ENCODE measurements at regions not wholly inside any gene's neighbourhood (a gene's known extent, or its start where the extent isn't known, plus 50 kb on each side); places are given as distances from the start of the nearest gene placed in this dataset.

DNA sequence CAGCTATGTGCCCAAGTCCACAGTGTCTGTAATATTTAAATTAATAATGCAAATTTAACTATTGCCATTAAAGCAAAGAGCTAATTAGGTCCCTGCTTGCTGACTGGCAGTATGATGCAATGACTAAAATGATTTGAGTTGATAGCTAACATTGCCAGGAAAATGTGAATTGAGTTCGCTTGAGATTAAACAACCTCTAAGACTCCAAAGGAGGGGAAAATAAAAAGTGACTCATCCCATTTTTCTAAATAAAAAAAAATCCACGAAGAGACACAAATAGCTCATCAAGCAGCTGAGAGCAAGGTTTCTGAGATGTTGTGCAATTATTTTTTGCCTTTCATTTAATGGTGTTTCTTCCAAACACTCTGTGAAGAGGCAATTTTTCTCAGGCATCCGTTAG lies 413.0 kb downstream of the MTX2 start:
- TF ChIP-seq GATA2 (IDR thresholded peaks at IDR 0.05; ENCODE audit: low read depth, low read length), result no peak
- no peak for TF ChIP-seq GATA3 (IDR thresholded peaks at IDR 0.05; ENCODE audit: low read depth, low read length)

DNA sequence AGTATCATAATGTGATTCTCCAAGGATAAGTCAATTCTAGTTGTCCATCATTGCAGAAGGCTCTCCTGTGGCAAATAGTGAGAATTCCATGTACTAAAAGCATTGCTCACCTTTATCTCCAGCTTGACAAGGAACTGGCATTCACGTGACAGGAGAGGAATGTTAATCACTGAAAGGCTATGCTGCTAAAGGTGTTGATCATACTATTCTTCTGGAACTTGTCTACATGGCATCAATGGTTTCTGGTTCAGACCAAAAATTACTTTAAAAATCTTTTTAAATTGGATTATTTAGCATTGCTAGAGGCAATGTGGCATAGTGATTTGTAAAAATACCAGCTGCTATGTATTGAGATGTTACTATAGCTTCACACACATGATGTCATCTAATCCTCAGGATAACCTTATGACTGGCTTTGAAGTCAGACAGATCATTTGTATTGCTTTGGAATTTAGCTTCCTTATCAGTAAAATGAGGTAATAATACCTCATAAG lies 414.4 kb downstream of the MTX2 start:
- TF ChIP-seq GATA3 (IDR thresholded peaks at IDR 0.05; ENCODE audit: low read depth, low read length) (no peak), GATA2 (IDR thresholded peaks at IDR 0.05; ENCODE audit: low read depth, low read length) (no peak)

DNA sequence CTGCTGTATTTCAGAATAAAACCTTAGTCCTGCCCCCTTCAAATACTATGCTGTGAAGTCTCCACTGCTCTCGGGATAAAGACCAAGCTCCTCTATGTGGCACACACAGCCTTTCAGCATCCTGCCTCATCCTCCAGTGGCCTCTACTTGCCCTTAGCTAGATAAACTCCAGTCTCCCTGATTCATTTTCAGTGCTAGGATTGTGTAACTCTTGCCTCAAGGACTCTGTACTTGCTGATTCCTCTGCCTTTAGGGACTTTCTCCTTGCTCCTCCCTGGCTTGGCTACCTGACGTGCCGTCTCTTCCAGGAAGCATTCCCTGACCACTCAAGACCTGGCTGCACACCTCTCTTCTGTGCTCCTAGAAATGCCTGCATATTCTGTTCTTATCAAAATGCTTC lies 416.7 kb downstream of the MTX2 start:
- TF ChIP-seq GATA2 (IDR thresholded peaks at IDR 0.05; ENCODE audit: low read depth, low read length) (no peak), GATA3 (IDR thresholded peaks at IDR 0.05; ENCODE audit: low read depth, low read length) (no peak)

DNA sequence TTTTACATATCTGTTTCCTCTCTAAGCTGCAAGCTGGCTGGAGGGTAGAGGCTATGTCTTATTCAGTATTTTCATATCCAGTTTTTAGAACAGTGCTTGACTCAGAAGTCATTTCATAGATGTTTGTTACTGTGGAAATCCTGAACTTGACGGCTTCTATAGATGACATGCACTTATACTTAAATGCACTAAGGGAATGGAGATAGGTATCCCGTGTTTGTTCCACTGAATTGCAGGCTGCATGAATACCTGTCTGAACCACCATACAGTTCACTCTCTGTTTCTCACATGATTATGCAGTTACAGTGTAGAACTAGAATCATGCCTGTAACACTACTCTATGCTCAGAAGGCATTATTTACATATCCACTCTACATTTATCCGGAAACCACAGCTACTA lies 417.1 kb downstream of the MTX2 start:
- TF ChIP-seq GATA2 (IDR thresholded peaks at IDR 0.05; ENCODE audit: low read depth, low read length) (no peak), GATA3 (IDR thresholded peaks at IDR 0.05; ENCODE audit: low read depth, low read length) (no peak)

DNA sequence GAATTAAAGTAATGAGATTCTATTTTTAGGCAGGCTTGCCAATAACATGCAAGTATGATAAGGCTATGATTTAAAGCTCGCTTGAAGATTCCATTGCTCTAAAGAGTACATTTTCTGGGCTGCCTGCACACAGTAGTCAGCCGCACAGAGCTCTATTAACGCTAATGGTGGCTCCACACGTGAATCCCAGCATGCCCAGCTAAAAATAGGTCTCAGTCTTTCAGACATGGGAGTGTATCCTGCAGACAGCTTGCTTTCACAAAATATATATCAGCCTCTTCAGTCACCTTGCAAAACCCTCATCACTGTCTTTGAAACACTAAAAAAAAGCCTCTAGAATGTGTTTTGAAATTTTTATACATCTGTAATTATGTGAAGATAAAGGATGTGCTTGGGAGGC lies 418.1 kb downstream of the MTX2 start:
- TF ChIP-seq GATA3 (IDR thresholded peaks at IDR 0.05; ENCODE audit: low read depth, low read length) (no peak), GATA2 (IDR thresholded peaks at IDR 0.05; ENCODE audit: low read depth, low read length) (no peak)

DNA sequence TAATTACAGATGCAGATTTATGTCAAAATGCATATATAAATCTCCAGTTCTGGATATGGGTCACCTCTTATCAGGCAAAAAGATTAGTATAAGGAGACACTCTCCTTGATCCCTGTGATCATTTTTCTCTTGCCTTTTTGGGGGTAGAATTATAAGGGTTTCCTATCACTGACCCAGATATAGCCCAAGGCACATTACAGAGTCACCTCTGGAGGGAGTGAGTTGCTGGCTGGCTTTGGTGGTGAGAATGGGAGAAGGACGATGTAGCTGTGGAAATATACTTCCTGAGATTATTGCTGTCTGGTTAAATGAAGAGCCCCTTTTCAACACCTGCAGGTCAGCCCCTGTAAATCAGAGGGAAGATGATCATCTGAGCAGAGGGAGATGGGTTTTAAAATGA lies 418.7 kb downstream of the MTX2 start:
- no peak for TF ChIP-seq GATA3 (IDR thresholded peaks at IDR 0.05; ENCODE audit: low read depth, low read length)
- no peak for TF ChIP-seq GATA2 (IDR thresholded peaks at IDR 0.05; ENCODE audit: low read depth, low read length)

DNA sequence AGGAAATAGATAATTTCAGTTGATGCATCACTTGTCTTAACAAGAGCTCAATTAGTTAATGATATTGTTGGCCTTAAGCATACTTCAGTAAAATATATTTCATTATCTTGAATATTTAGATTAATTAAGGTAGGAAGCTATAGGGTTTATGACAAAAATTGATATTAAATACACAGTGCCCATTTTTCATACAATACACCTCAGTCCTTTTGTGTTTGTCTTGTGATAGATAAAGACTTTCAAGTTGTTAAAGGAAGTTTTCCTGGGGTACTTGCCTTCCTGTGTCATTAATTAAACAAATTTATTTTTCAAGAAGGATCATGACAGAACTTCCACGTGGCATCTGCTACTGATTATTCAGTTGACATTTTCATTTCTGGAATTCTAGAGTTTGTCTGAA lies 420.5 kb downstream of the MTX2 start:
- TF ChIP-seq GATA3 (IDR thresholded peaks at IDR 0.05; ENCODE audit: low read depth, low read length) (no peak), GATA2 (IDR thresholded peaks at IDR 0.05; ENCODE audit: low read depth, low read length) (no peak)

DNA sequence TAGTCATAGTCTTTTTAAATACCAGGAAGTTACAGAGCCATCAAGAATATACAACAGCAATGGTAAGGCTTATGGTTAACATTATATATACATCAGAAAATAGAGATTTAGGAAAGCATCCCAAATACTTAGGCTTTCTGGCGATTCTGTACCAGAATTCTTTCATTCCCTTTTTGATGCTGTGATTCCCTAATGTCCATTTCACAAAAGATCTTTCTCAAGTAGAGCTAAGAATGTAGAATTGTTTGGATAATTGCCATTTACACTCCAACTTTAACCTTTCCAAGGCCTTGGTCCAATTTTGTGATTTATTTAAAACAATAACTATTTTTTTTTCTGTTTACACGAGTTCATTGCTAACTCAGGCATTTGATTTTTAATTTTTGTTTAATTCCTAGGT lies 422.2 kb downstream of the MTX2 start:
- TF ChIP-seq GATA2 (IDR thresholded peaks at IDR 0.05; ENCODE audit: low read depth, low read length), result no peak

DNA sequence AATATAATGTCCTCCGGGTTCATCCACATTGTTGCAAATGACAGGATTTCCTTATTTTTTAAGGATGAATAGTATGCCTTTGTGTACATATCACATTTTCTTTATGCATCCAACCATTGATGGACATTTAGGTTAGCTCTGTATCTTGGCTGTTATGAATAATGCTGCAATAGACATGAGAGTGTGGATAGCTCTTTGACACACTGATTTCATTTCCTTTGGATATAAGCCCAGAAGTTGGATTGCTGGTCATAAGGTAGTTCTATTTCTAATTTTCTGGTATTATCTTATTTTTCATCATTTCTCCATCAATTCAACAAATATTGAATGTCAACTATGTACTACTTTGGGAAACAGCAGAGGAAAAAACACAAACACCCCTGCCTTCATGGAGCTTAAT lies 423.3 kb downstream of the MTX2 start:
- no peak for TF ChIP-seq GATA2 (IDR thresholded peaks at IDR 0.05; ENCODE audit: low read depth, low read length)
- no peak for TF ChIP-seq GATA3 (IDR thresholded peaks at IDR 0.05; ENCODE audit: low read depth, low read length)

DNA sequence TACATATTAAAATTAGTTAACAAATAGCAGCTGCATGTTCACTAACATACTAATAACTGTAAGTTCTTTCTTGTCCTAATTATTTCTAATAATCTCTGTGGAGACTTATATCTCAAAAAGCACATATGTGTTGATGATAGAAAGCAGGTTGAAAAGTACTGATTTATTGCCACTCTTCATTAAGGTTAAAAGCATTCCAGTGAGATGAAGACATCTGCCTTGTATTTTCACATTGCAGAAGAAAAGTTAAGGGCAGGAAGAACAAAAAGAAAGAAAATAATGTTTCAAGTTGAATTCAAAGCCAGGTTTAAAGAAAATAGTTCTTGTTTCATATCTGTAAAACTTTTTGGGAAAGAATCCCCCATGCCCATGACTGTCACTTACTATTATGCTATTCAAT lies 429.9 kb downstream of the MTX2 start:
- TF ChIP-seq GATA2 (IDR thresholded peaks at IDR 0.05; ENCODE audit: low read depth, low read length) (no peak), GATA3 (IDR thresholded peaks at IDR 0.05; ENCODE audit: low read depth, low read length) (no peak)

DNA sequence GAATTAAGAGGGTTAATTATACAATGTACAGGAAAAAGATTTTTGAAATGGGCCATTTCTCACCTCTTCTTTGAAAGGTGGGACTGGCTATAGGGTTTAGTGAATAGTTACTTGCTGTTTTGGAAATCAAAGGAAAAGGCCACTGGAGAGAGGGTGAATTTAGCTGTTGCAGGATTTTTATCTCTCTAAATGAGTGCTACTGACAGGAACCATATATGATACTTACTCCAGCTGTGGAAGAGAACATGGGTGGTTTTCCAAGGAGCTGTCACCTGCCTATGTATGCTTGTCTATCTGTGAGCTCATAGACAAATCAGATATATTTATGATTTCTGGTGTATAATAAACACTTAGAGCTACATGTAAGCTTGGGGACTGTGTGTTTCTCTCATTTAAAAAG lies 430.4 kb downstream of the MTX2 start:
- TF ChIP-seq GATA3 (IDR thresholded peaks at IDR 0.05; ENCODE audit: low read depth, low read length) (no peak), GATA2 (IDR thresholded peaks at IDR 0.05; ENCODE audit: low read depth, low read length) (no peak)

DNA sequence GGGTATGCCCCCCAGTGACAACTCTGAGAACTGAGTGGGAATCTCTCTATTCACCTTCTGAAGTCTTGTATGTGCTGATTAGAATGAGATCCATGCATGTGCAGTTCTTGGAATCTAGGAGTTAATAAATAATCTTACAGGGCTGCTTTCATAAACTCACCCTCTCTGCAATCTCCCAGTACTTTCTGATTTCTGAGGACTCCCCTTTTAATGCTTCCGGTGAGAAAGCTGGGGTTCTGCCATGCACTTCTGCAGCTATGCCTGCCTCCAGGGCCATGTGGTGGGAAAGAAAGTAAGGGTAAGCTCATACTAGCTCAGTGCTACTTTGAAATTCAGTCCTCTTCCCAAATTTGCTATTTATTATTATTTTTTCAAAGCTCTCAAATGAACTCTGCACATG lies 432.9 kb downstream of the MTX2 start:
- TF ChIP-seq GATA2 (IDR thresholded peaks at IDR 0.05; ENCODE audit: low read depth, low read length) (no peak), GATA3 (IDR thresholded peaks at IDR 0.05; ENCODE audit: low read depth, low read length) (no peak)

DNA sequence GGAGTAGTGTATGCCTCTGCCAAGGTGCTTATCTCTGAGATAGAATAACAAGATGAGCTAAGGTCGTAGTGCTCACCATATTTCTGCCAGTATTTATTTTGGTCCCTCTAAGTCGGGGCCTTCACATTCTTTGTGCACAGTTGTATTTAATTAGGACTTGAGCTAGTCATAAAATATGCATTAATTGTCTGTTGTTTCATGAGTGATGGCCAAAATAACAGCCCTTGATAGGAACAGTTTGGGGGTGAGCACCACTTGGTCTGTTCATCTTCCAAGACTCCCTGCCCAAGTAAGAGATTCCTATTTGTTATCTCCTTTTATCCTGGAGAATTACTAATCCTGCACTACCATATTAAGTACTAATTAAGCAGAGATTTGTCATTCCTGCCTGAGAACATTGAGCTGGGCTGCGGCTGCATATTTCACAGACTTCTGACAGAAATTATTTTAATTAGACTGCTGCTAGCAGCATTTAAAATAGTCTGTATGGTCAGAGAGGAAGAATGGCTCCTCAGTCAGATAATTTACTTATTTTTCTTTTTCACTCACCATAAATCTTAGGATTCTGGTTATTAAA lies 435.1 kb downstream of the MTX2 start:
- TF ChIP-seq GATA3 (IDR thresholded peaks at IDR 0.05; ENCODE audit: low read depth, low read length), result no peak
- TF ChIP-seq GATA2 (IDR thresholded peaks at IDR 0.05; ENCODE audit: low read depth, low read length), result no peak

DNA sequence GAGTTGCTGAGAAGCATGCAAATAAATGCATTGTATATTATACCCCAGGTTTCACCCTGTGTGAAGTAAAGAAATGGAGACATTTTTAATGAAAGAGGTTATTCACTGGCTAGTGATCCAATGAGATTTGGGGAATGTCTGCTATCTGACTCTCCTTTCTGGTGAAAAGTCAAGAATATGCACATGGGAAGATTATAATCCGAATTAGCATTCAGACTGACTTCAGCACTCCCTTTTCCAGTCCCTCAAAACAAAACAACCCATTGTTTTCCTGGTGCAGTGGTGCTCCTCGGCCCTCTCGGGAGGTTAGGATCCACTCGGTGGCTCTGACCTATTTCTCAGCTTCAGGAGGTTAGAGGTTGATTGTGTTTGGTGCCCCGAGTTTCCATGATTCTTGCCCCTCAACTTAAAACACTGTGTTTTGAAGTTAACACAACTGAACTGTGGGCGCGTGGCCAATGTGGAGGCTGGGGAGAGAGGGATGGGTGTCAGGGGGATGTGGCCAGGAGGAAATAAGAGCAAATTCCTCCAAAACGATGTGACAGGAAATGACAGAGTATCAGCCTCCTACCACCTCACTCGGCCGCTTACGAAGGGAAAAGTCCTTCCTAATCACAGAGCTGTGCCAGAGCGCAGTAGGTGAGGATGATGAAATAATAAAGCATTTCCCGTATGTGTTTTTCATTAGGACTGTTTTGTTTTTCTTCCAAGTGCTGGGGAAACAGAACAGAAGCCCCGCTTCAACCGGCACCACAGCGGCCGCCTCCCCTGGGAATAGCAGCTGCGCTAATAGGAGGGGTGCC lies 440.1 kb downstream of the MTX2 start:
- TF ChIP-seq GATA3 (IDR thresholded peaks at IDR 0.05; ENCODE audit: low read depth, low read length) (no peak), GATA2 (IDR thresholded peaks at IDR 0.05; ENCODE audit: low read depth, low read length) (no peak)

DNA sequence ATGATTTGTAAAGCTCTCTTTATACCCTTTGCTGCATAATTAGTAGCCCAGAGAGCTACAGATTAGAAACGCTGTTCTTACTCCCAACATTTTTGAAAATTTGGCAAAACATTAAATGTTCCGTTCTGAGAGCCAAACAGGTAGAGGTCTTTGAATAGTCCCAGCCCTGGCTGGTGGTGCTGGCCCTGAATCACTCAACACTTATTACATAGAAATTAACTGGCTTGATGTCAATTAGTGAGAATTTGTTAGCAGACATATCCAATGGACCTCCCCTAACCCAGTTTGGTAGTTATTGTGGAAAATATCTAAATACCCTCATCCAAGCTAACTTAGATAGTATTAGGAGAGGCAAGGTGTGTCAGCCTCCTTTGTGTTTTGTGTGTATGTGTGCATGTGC lies 440.7 kb downstream of the MTX2 start:
- no peak for TF ChIP-seq GATA3 (IDR thresholded peaks at IDR 0.05; ENCODE audit: low read depth, low read length)
- TF ChIP-seq GATA2 (IDR thresholded peaks at IDR 0.05; ENCODE audit: low read depth, low read length), result no peak

All from SH-SY5Y (cell line).